Erythroblast (primary cell): ENCODE measurements at regions not wholly inside any gene's neighbourhood (a gene's known extent, or its start where the extent isn't known, plus 50 kb on each side); places are given as distances from the start of the nearest gene placed in this dataset.

Experiments used
- GATA1 ChIP-seq: IDR thresholded peaks from 2 replicates; pipeline ENCODE4 v1.6.1; 2011; ENCODE audit warnings: low read depth, mild to moderate bottlenecking, control low read depth, low read length, moderate library complexity
- POLR2A ChIP-seq: IDR thresholded peaks from 2 replicates; pipeline ENCODE4 v1.6.1; 2011; ENCODE audit warnings: mild to moderate bottlenecking, low read length

- TF ChIP-seq POLR2A (no peak), GATA1 (no peak)
These were observed 925.3 kb downstream of the TBC1D22A start for GRCh38 chr22:47687776-47688175.
